Stimulated activated CD4-positive, alpha-beta T cell treated with anti-CD3 and anti-CD28 coated beads, Interleukin-4, amount 100 ng/mL, for 4 hours (primary cell): ENCODE measurements at regions not wholly inside any gene's neighbourhood (a gene's known extent, or its start where the extent isn't known, plus 50 kb on each side); places are given as distances from the start of the nearest gene placed in this dataset.

ENCODE experiments used
- DNase-seq, 2 experiments: peaks; one replicate each; pipeline ENCODE4 v3.0.0-alpha.2; 2020

DNA sequence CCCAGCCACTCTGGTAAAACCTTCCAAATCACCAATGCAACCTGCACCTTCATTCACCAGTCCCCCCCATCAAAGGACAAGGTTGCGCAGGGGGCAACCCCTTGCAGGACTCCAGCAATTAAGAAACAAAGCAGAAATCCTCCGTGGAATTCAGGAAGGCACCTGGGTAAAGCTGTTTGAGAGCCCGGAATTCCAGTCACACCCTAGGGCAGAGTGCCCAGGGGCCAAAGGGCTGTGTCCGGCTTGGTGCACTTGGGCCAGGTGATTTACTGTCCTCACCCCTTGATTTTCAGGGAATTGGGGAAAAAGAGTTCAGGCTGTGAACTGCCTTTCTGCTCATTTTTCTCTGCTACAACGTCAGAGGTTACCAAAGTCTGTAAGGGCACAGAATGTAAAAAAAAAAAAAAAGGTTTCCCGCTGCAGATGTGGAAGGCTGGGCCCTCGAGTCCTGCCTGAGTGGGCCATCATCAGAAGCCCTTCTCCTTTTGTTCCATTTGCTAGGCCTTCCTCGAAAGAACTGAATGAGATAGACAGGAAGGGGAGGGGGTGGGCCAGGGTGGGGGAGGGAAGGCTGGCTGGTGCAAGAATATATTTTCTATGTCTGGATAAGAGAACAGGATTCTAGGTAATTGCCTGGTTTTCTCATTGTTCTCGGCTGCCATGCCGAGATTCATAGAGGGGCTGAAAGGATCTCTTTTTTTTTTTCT lies 266.5 kb upstream of the PSMD7 start:
- no peak for DNase-seq

- no peak for DNase-seq
These were observed 267.4 kb upstream of the PSMD7 start for GRCh38 chr16:74029115-74029792.

GRCh38 chr16:74026373-74027281 lies 270.0 kb upstream of the PSMD7 start:
- DNase-seq = no peak

DNA sequence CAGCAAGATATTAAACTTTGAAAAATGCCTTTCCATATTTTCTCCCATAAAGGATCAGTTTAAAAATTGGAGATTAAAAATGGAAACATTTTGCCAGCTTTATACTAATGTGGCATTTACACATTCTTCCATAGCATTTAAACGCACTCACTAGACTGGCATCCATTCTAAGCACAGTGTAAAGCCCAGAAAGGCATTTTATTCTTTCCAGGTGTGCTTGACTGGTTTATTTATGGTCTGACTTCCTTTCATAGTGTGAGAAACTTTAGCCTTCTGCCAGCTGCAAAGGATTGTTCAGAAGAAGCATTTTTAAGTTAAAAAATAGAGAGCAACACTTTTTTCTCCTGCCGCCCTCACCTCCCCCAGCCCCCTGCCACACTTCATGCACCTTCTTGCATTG lies 271.7 kb upstream of the PSMD7 start:
- DNase-seq = no peak

- no peak for DNase-seq
These were observed 276.4 kb upstream of the PSMD7 start for GRCh38 chr16:74020095-74020670.

- DNase-seq = no peak
These were observed 277.0 kb upstream of the PSMD7 start for GRCh38 chr16:74019612-74020011.

DNA sequence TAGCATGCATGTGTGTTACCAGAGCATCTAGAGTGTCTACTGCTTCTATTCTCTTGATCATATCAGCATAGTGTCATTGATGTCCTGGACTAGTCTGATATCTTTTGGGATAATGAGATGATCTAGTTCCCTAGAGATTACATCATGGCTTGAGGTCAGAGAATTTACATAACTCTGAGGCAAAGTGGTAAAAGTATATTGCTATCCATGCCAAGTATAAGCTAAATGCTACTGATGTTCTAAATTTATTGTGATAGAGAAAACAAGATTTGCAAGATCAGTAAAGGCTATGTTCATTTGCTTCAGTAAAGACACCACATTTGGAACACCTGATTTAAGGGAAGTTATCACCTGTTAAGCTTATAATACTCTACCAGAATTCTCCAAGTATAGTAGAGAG lies 280.7 kb upstream of the PSMD7 start:
- no peak for DNase-seq

DNA sequence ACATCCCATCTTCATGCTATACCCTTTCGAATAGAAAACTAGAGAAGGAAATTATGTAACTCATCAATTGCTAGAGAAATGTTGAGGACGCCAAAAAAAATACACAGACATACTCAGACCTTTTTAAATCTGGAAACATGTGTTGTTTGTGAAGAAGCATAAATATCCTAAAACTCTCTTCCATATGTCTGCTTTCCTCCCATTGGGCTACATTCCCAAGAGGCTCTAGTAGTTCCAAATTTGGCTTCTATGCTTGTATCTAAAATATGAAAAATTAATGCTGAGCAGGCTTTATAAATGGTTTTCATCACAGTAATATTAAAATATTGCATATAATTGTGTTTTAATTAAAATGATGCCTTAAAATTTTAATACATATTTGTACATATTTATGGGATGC lies 297.9 kb upstream of the PSMD7 start:
- DNase-seq = no peak

DNA sequence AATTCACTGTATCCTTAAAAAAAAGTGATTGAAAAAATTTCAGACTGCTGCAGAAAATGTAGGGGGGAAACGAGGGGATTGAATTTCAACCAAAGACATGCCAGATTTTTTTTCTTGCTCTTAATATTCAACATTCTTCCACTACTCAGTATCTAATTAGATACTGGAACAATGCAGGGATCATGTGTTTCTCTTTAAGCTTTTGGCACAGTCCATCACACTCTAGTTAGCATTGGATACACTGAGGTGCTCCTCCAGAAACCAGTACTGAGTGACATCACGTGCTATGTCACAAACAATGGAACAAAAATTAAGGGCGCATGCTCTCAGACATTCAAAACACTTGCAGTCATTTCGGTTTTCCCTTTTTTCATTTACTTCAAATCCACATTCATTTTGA lies 298.6 kb upstream of the PSMD7 start:
- no peak for DNase-seq

GRCh38 chr16:73997340-73997711 lies 299.3 kb upstream of the PSMD7 start:
- no peak for DNase-seq

DNA sequence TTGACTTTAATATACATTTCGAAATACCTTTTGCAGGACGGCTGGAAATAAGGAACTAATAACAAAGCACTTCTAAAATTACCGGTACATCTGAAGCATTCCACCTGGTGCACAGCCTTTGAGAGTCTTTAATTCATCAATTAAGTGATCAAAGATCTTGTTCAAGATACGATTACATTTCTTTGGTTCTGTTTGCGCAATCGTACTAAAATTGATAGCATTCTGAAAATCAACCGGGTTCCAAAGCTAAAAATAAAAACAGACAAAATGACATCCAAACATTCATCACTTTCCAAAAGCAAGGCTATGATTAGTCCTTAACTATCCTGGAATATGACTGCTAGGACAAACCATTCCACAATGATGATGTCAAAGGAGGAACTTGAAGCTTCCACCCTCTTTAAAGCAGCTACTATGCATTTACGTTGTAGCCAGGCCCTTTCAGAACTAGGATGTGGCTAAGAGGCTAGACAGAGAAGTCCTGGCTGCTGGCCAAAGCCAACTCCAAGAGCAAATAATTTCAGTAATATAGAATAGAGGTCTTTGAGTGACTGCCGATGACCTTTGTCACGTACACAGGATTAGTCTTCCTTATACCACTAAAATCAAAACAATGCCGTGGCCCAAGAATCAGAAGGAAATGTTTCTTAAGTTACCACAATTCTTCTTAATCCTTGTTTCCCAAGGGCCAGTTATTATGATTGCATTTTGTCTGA lies 299.8 kb upstream of the PSMD7 start:
- no peak for DNase-seq

- DNase-seq = no peak
These were observed 302.7 kb upstream of the PSMD7 start for GRCh38 chr16:73993878-73994277.

GRCh38 chr16:73978407-73978784 lies 318.2 kb upstream of the PSMD7 start:
- no peak for DNase-seq

GRCh38 chr16:73976644-73977043 lies 320.0 kb upstream of the PSMD7 start:
- DNase-seq = no peak

GRCh38 chr16:73973174-73973573 lies 323.4 kb upstream of the PSMD7 start:
- no peak for DNase-seq

DNA sequence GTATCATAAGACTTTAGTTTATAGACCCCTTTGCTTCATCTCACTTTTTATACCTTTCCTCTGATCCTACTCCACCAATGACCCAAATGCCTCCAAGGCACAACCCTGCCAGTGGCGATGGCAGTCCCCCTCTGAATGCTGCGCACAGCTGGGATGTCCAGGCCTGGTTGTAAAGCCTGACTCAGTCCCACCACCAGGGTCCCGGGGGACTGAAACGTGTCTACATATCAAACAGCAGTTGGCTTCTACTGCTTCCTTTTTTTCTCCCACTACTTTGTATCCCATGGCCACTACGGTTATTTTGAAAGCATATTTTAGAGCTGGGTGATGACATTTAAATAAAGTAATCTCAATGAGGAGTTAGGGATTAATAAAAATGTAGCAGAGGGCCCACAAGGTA lies 329.8 kb upstream of the PSMD7 start:
- no peak for DNase-seq

- DNase-seq = no peak
These were observed 331.0 kb upstream of the PSMD7 start for GRCh38 chr16:73965591-73965990.

GRCh38 chr16:73956587-73957494 lies 339.8 kb upstream of the PSMD7 start:
- peak; percentile 2 to 9 for DNase-seq

DNA sequence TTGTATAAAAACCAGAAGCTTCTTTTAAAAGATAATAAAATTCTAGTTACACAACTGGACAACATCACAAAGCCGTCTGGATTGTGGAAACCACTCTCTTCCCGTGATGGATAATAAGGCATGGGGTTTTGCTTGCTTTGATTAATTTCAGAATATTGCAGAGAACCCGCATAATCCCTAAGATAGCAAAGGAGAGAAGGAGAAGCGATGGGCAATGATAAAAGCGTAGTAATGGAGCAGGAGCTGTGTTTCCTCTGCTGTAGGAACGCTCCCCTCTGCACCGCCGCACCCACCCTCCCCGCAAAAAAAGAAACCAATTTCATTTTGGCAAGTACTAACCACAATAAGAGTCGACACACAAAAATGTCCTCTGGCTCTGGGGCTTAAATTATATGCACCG lies 340.9 kb upstream of the PSMD7 start:
- no peak for DNase-seq

DNA sequence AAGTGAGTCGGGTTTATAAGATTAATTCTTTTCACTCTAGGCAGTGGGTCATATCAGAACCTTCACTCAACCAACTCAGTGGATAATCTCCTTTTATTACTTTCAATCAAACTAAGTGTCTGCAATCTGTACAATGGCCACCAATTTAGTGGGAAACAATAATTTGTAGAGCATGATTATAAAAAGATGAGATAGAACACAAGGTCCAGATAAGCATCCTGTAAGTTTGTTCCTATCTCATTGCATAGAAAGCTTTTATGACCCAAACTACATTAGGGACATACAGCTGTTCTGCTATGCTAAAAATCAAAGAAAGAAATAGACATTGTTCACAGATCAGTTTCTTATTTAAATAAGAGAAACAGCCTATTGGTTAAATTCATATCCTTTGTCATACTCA lies 341.4 kb upstream of the PSMD7 start:
- DNase-seq = no peak

DNA sequence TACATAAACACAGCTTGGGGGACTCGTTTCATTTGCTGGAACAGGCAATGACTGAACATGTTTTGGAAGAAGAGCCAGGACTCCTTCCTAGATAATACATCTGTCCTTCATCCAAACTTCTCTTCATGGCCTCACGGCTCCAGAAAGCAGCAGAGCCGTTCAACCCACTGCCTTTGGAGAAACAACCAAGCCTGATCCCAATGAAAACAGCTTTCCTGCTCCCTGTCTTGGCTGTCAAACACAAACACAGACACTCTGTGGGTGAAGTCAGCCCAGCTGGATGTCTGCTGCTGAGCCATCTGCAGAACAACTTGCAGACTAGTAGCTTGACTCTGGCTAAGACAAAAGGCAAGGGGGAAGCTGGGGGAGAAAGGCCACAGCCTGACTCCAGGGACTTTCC lies 345.1 kb upstream of the PSMD7 start:
- no peak for DNase-seq
